ENCODE measurements at regions not wholly inside any gene's neighbourhood (a gene's known extent, or its start where the extent isn't known, plus 50 kb on each side); places are given as distances from the start of the nearest gene placed in this dataset.

- no peaks in the 10 kb centered on the region for H3K36me3 Mint-ChIP-seq (ENCODE audit: low read depth, unreplicated experiment)
- no peak for DNase-seq (ENCODE audit: low spot score)
- no peak for TF ChIP-seq CTCF (IDR thresholded peaks at IDR 0.05; ENCODE audit: unreplicated experiment)
- H3K4me3 Mint-ChIP-seq (ENCODE audit: unreplicated experiment), result no peak overlapping the region
- H3K27ac Mint-ChIP-seq (ENCODE audit: unreplicated experiment), result no peak overlapping the region
- H3K4me1 Mint-ChIP-seq (ENCODE audit: unreplicated experiment), result no peaks in the 10 kb centered on the region
- H3K9me3 Mint-ChIP-seq (ENCODE audit: unreplicated experiment), result no peaks in the 10 kb centered on the region
- peaks cover 2% of the 10 kb centered on the region for H3K27me3 Mint-ChIP-seq (ENCODE audit: unreplicated experiment)
These were observed 73.1 kb upstream of the KIRREL3 start for GRCh38 chr11:127073621-127074020.

GRCh38 chr11:127071606-127072005 is 71.0 kb upstream of the KIRREL3 start:
- H3K27me3 Mint-ChIP-seq (ENCODE audit: unreplicated experiment), result peaks cover 2% of the 10 kb centered on the region
- no peak overlapping the region for H3K27ac Mint-ChIP-seq (ENCODE audit: unreplicated experiment)
- H3K4me3 Mint-ChIP-seq (ENCODE audit: unreplicated experiment), result no peak overlapping the region
- no peak for DNase-seq (ENCODE audit: low spot score)
- no peaks in the 10 kb centered on the region for H3K4me1 Mint-ChIP-seq (ENCODE audit: unreplicated experiment)
- no peak for TF ChIP-seq CTCF (IDR thresholded peaks at IDR 0.05; ENCODE audit: unreplicated experiment)
- H3K36me3 Mint-ChIP-seq (ENCODE audit: low read depth, unreplicated experiment), result no peaks in the 10 kb centered on the region
- no peaks in the 10 kb centered on the region for H3K9me3 Mint-ChIP-seq (ENCODE audit: unreplicated experiment)

- no peaks in the 10 kb centered on the region for H3K4me1 Mint-ChIP-seq (ENCODE audit: unreplicated experiment)
- H3K27ac Mint-ChIP-seq (ENCODE audit: unreplicated experiment), result no peak overlapping the region
- H3K4me3 Mint-ChIP-seq (ENCODE audit: unreplicated experiment), result no peak overlapping the region
These were observed 70.2 kb upstream of the KIRREL3 start for GRCh38 chr11:127070808-127071207.

GRCh38 chr11:127066401-127067090 is 66.0 kb upstream of the KIRREL3 start:
- Mint-ChIP-seq H3K4me3 (ENCODE audit: unreplicated experiment) (no peak overlapping the region), H3K27me3 (ENCODE audit: unreplicated experiment) (no peaks in the 10 kb centered on the region), H3K36me3 (ENCODE audit: low read depth, unreplicated experiment) (no peaks in the 10 kb centered on the region), H3K4me1 (ENCODE audit: unreplicated experiment) (peaks cover 7% of the 10 kb centered on the region), H3K9me3 (ENCODE audit: unreplicated experiment) (no peaks in the 10 kb centered on the region), H3K27ac (ENCODE audit: unreplicated experiment) (no peak overlapping the region)
- no peak for TF ChIP-seq CTCF (IDR thresholded peaks at IDR 0.05; ENCODE audit: unreplicated experiment)
- no peak for DNase-seq (ENCODE audit: low spot score)

More at GRCh38 chr11:127070808-127071207, 70.2 kb upstream of the KIRREL3 start:
- H3K27me3 Mint-ChIP-seq (ENCODE audit: unreplicated experiment), result peaks cover 2% of the 10 kb centered on the region
- H3K36me3 Mint-ChIP-seq (ENCODE audit: low read depth, unreplicated experiment), result no peaks in the 10 kb centered on the region
- no peak for DNase-seq (ENCODE audit: low spot score)
- H3K9me3 Mint-ChIP-seq (ENCODE audit: unreplicated experiment), result no peaks in the 10 kb centered on the region
- TF ChIP-seq CTCF (IDR thresholded peaks at IDR 0.05; ENCODE audit: unreplicated experiment), result no peak

GRCh38 chr11:127063241-127063640 is 62.7 kb upstream of the KIRREL3 start:
- H3K27ac Mint-ChIP-seq (ENCODE audit: unreplicated experiment), result no peak overlapping the region
- DNase-seq (ENCODE audit: low spot score), result no peak
- peaks cover 15% of the 10 kb centered on the region for H3K4me1 Mint-ChIP-seq (ENCODE audit: unreplicated experiment)
- H3K4me3 Mint-ChIP-seq (ENCODE audit: unreplicated experiment), result no peak overlapping the region
- no peaks in the 10 kb centered on the region for H3K9me3 Mint-ChIP-seq (ENCODE audit: unreplicated experiment)
- TF ChIP-seq CTCF (IDR thresholded peaks at IDR 0.05; ENCODE audit: unreplicated experiment), result no peak
- no peaks in the 10 kb centered on the region for H3K27me3 Mint-ChIP-seq (ENCODE audit: unreplicated experiment)
- H3K36me3 Mint-ChIP-seq (ENCODE audit: low read depth, unreplicated experiment), result no peaks in the 10 kb centered on the region
